Osteoblast (primary cell): ENCODE measurements at regions not wholly inside any gene's neighbourhood (a gene's known extent, or its start where the extent isn't known, plus 50 kb on each side); places are given as distances from the start of the nearest gene placed in this dataset.

Experiments used
- DNase-seq: peaks from one replicate; pipeline ENCODE4 v3.0.0; 2011; ENCODE audit warnings: low spot score, mixed read lengths; ENCODE audit not compliant: insufficient read length; ENCODE audit errors: missing footprints
- H2AFZ ChIP-seq: 2 replicates; pipeline ENCODE4 v1.6.0; 2011; ENCODE audit warnings: mild to moderate bottlenecking, low read length
- H3K27ac ChIP-seq: 2 replicates; pipeline ENCODE4 v1.5.1; 2011; ENCODE audit warnings: mild to moderate bottlenecking, low read depth, low read length, moderate library complexity
- H3K27me3 ChIP-seq: 2 replicates; pipeline ENCODE4 v1.6.0; 2012; ENCODE audit warnings: mild to moderate bottlenecking, control low read depth, inconsistent platforms, low read length, moderate library complexity; ENCODE audit not compliant: insufficient read depth
- H3K36me3 ChIP-seq: 2 replicates; pipeline ENCODE4 v1.5.1; 2011; ENCODE audit warnings: mild to moderate bottlenecking, low read length, control low read depth, moderate library complexity; ENCODE audit not compliant: insufficient read depth
- H3K4me1 ChIP-seq: 2 replicates; pipeline ENCODE4 v1.5.1; 2011; ENCODE audit warnings: mild to moderate bottlenecking, low read length, control low read depth, moderate library complexity; ENCODE audit not compliant: insufficient read depth
- H3K4me2 ChIP-seq: 2 replicates; pipeline ENCODE4 v1.6.0; 2011; ENCODE audit warnings: mild to moderate bottlenecking, low read length; ENCODE audit not compliant: insufficient read depth
- H3K4me3 ChIP-seq: fragments of 200-600 bp; sonication (generic); 3 replicates; pipeline ENCODE4 v1.5.1; 2012; ENCODE audit warnings: mild to moderate bottlenecking, low read length, inconsistent platforms; ENCODE audit not compliant: insufficient read depth
- H3K79me2 ChIP-seq: 2 replicates; pipeline ENCODE4 v1.6.0; 2012; ENCODE audit warnings: mild to moderate bottlenecking, low read length, control low read depth, inconsistent platforms; ENCODE audit not compliant: insufficient read depth
- H3K9me3 ChIP-seq: 2 replicates; pipeline ENCODE4 v1.5.1; 2011; ENCODE audit warnings: low read depth, low read length, control low read depth
- H4K20me1 ChIP-seq: 2 replicates; pipeline ENCODE4 v1.6.0; 2012; ENCODE audit warnings: mild to moderate bottlenecking, low read length, control low read depth; ENCODE audit not compliant: insufficient read depth
- TF ChIP-seq, protein P1 (sequence below): IDR thresholded peaks from 2 replicates; pipeline ENCODE4 v1.5.1; 2011; ENCODE audit warnings: mild to moderate bottlenecking, low read depth, low read length, moderate library complexity; ENCODE audit errors: extremely low read depth

DNA sequence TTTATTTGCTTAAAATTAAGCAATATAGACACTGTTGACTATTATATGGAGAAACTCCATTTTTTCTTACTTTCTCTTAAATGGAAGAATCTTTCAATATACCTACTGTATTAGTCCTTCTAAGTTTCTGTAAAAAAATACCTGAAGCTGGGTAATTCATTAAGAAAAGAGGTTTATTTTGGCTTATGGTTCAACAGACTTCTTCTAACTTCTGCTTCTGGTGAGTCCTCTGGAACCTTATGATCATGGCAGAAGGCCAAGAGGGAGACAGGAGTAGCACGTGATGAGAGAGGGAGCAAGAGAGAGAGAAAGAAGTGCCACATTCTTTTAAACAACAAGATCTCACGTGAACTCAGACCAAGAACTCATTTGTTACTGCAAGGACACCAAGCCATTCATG is 573.3 kb downstream of the MCTP2 start:
- H3K27me3 ChIP-seq, result no peaks in the 10 kb centered on the region
- H4K20me1 ChIP-seq, result no peaks in the 10 kb centered on the region
- DNase-seq, result no peak
- H2AFZ ChIP-seq, result no peak overlapping the region
- H3K27ac ChIP-seq, result no peak overlapping the region
- no peaks in the 10 kb centered on the region for H3K79me2 ChIP-seq
- no peak overlapping the region for H3K4me3 ChIP-seq
- no peaks in the 10 kb centered on the region for H3K9me3 ChIP-seq
- TF ChIP-seq, protein P1, sequence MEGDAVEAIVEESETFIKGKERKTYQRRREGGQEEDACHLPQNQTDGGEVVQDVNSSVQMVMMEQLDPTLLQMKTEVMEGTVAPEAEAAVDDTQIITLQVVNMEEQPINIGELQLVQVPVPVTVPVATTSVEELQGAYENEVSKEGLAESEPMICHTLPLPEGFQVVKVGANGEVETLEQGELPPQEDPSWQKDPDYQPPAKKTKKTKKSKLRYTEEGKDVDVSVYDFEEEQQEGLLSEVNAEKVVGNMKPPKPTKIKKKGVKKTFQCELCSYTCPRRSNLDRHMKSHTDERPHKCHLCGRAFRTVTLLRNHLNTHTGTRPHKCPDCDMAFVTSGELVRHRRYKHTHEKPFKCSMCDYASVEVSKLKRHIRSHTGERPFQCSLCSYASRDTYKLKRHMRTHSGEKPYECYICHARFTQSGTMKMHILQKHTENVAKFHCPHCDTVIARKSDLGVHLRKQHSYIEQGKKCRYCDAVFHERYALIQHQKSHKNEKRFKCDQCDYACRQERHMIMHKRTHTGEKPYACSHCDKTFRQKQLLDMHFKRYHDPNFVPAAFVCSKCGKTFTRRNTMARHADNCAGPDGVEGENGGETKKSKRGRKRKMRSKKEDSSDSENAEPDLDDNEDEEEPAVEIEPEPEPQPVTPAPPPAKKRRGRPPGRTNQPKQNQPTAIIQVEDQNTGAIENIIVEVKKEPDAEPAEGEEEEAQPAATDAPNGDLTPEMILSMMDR, result no peak
- H3K4me2 ChIP-seq, result no peak overlapping the region
- H3K4me1 ChIP-seq, result no peaks in the 10 kb centered on the region
- no peaks in the 10 kb centered on the region for H3K36me3 ChIP-seq

GRCh38 chr15:94815110-94815731 is 583.9 kb downstream of the MCTP2 start:
- Histone ChIP-seq H3K36me3 (no peaks in the 10 kb centered on the region), H2AFZ (no peak overlapping the region), H3K27me3 (no peaks in the 10 kb centered on the region), H3K9me3 (no peaks in the 10 kb centered on the region), H3K4me1 (no peaks in the 10 kb centered on the region), H4K20me1 (no peaks in the 10 kb centered on the region), H3K27ac (no peak overlapping the region), H3K4me2 (no peak overlapping the region), H3K79me2 (no peaks in the 10 kb centered on the region), H3K4me3 (no peak overlapping the region)
- TF ChIP-seq, protein P1, result no peak
- no peak for DNase-seq

DNA sequence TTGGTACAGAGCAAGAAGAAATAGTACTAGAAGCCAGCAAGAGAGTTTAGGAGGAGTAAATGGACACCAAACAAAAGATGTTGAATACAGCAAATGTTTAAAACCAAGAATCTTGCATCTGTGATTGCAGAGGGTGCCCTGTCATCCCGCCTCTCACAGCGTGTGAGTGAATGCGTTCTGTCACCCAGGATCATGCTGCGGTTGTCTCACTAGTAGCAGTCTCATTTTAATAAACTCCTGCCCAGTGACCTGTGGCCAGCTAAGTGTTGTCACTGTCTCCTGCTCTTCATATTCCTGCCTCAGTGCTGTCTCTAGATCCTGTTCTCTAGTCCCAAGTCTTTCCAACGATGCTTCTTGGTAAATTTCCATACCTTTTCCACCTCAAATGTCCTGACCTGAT is 584.6 kb downstream of the MCTP2 start:
- Histone ChIP-seq H3K4me2 (no peak overlapping the region), H3K4me3 (no peak overlapping the region), H3K27ac (no peak overlapping the region), H3K79me2 (no peaks in the 10 kb centered on the region), H2AFZ (no peak overlapping the region), H3K27me3 (no peaks in the 10 kb centered on the region), H3K4me1 (no peaks in the 10 kb centered on the region), H4K20me1 (no peaks in the 10 kb centered on the region), H3K9me3 (peaks cover under 1% of the 10 kb centered on the region), H3K36me3 (no peaks in the 10 kb centered on the region)
- TF ChIP-seq, protein P1, result no peak
- no peak for DNase-seq

DNA sequence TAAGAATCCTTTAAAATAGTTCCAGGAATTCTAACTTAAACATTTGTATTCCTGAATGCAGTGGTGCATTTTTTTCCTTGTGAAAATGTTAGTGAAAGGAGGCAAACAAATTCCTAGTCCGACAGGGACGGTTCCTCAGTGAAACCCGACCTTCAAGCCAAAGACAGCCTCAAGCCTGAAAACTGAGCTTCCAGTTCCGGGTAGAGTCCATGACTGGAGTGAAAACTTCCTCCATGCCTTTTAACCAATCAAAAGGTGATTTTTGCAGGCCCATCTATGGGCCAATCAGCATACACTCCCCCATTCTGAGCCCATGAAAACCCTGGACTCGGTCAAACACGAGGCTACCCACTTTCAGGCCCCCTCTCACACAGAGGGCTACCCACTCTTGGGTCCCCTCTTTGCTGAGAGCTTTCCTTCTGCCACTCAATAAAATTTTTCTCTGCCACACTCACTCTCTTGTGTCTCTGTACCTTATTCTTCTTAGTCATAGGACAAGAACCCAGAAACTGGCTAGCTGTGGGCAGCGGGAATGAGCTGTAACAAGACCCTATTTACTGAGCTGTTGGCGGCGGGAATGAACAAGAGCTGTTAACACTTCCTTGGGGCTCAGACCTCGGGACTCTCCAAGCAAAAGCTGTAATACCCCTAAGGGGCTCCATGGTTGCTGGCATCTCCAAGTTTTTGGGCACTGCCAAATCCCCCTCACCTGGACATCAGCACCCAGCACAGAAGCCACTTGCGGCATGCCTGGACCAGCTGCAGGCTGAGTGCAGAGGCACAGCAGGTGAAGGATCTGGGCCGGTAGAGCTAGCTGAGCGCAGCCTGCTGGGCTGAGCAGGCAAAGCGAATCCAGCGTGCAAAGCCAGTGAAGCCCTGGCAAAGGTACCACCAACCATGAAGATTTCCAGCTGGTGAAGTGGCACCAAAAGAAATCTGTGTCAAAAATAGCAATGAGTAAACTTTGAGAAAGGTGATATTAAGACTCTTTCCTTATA is 598.8 kb downstream of the MCTP2 start:
- Histone ChIP-seq H3K4me2 (no peak overlapping the region), H3K4me3 (no peak overlapping the region), H3K36me3 (no peaks in the 10 kb centered on the region), H3K27me3 (no peaks in the 10 kb centered on the region), H3K4me1 (no peaks in the 10 kb centered on the region), H3K9me3 (no peaks in the 10 kb centered on the region), H3K27ac (no peak overlapping the region), H4K20me1 (no peaks in the 10 kb centered on the region), H3K79me2 (no peaks in the 10 kb centered on the region), H2AFZ (no peak overlapping the region)
- TF ChIP-seq, protein P1, result no peak
- no peak for DNase-seq
